CD4-positive, alpha-beta T cell treated with Interleukin-4 for 1 hour (primary cell): ENCODE measurements at regions not wholly inside any gene's neighbourhood (a gene's known extent, or its start where the extent isn't known, plus 50 kb on each side); places are given as distances from the start of the nearest gene placed in this dataset.
"Not testable (repeated sequence)": the region's sequence is repeated elsewhere in the genome, so short reads cannot be mapped to it uniquely, and the experiment has no call there.

Experiments
- DNase-seq, 2 donors: peaks; one replicate each; pipeline ENCODE4 v3.0.0-alpha.2; 2020 to 2022

DNA sequence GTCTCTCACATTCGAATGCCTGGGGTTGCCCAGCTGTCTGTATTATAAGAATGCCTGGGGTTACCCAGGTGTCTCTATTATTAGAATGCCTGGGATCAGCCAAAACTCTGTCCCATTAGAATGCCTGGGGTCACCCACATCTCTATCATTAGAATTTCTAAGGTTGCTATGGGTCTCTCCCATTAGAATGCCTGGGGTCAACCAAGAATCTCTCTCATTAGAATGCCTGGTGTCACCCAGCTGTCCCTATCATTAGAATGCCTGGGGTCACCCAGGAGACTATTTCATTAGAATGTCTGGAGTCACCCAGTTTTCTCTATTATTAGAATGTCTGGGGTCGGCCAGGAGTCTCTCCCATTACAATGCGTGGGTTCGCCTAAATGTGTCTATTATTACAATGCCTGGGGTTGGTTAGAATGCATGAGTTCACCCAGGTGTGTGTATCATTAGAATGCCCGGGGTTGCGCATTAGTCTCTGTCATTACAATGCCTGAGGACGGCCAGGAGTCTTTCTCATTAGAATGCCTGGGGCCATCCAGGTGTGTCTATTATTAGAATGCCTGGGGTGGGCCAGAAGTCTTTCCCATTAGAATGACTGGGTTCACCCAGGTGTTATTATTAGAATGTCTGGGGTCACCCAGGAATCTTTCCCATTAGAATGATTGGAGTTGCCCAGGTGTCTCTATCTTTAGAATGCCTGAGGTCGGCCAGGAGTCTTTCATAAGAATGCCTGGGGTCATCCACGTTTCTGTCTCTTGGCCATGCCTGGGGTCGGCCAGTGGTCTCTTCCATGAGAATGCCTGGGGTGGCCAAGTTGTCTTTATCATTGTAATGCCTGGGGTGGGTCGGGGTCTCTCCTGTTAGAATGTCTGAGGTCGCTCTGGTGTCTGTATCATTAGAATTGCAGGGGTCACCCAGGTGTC lies 59.6 kb downstream of the RNF187 start:
- no peak for DNase-seq

DNA sequence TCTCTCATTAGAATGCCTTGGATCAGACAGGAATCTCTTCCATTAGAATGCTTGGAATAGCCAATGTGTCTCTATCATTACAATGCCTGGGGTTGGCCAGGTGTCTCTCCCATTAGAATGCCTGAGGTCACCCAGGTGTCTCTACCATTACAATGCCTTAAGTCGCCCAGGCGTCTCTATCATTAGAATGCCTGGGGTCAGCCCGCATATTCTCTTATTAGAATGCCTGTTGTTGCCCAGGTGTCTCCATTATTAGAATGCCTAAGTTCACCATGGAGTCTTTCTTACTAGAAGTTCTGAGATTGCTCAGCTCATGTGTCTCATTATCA lies 60.2 kb downstream of the RNF187 start:
- no peak for DNase-seq

GRCh38 chr1:228548788-228549187 lies 61.6 kb downstream of the RNF187 start:
- DNase-seq: no peak

- DNase-seq: no peak
Observed at GRCh38 chr1:228552596-228553176, 65.5 kb downstream of the RNF187 start.

- no peak for DNase-seq
Observed at GRCh38 chr1:228554107-228554506, 66.9 kb downstream of the RNF187 start.

DNA sequence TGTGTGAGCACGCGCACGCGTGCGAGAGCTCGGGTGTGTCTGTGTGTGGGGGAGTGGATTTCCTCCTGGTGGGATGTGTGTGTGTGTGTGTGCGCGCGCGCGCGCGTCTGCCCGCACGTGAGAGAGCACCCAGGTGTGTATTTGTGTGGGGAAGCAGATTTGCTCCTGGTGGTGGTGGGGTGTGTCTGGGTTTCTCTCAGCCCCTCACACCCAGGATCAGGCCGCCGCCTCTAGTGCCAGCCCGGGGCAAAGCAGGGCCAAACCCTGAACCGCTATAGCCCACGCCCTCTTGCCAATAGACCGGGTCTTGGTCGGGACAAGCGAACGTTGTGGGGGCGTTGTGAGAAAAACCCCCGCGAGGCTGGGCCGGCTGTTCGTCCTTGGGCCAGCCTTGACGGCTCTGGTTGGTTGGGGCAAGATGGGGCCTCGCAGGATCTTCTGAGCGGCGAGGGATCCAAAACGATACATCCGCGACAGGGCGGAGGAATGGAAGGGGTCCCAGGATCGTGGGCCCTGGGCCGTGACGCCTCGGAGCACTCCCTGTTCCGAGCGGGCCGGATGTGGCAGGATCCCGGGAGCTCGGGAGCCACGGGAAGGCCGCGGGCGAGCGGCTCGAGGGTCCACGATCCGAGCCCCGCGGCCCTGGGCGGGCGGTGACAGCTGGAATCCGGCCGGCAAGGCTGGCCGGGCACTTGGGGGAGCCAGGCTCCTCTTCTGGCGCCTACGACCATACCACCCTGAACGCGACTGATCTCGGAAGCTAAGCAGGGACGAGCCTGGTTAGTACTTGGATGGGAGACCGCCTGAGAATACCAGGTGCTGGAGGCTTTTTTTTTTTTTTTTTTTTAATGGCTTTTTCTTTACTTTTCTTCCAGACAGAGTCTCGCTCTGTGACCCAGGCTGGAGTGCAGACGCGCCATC lies 68.2 kb downstream of the RNF187 start:
- DNase-seq: peak; percentile 43 to 61

- DNase-seq: not testable (repeated sequence)
Observed at GRCh38 chr1:228556634-228557430, 69.7 kb downstream of the RNF187 start.
